ENCODE measurements at regions not wholly inside any gene's neighbourhood (a gene's known extent, or its start where the extent isn't known, plus 50 kb on each side); places are given as distances from the start of the nearest gene placed in this dataset.

GRCh38 chr7:41875513-41875912 is 172.6 kb upstream of the INHBA start:
- H3K4me1 ChIP-seq (ENCODE audit: control insufficient read depth, insufficient read depth, low read length): peaks cover 17% of the 10 kb centered on the region
- H3K36me3 ChIP-seq (ENCODE audit: insufficient read depth, low read length): no peaks in the 10 kb centered on the region
- no peaks in the 10 kb centered on the region for H3K9me3 ChIP-seq (replicated peaks; ENCODE audit: low read length)
- no peak overlapping the region for H3K4me3 ChIP-seq (ENCODE audit: low read length)
- no peak overlapping the region for H3K4me2 ChIP-seq (ENCODE audit: low read length)
- H3K9ac ChIP-seq (ENCODE audit: low read depth, low read length): no peak overlapping the region
- no peaks in the 10 kb centered on the region for H3K27me3 ChIP-seq (ENCODE audit: control insufficient read depth, insufficient read depth, low read length)

GRCh38 chr7:41874201-41874785 is 171.4 kb upstream of the INHBA start:
- Histone ChIP-seq H3K27me3 (ENCODE audit: control insufficient read depth, insufficient read depth, low read length) (no peaks in the 10 kb centered on the region), H3K4me3 (ENCODE audit: low read length) (no peak overlapping the region), H3K36me3 (ENCODE audit: insufficient read depth, low read length) (no peaks in the 10 kb centered on the region), H3K4me1 (ENCODE audit: control insufficient read depth, insufficient read depth, low read length) (peaks cover 15% of the 10 kb centered on the region), H3K4me2 (ENCODE audit: low read length) (no peak overlapping the region), H3K9me3 (replicated peaks; ENCODE audit: low read length) (no peaks in the 10 kb centered on the region), H3K9ac (ENCODE audit: low read depth, low read length) (no peak overlapping the region)

DNA sequence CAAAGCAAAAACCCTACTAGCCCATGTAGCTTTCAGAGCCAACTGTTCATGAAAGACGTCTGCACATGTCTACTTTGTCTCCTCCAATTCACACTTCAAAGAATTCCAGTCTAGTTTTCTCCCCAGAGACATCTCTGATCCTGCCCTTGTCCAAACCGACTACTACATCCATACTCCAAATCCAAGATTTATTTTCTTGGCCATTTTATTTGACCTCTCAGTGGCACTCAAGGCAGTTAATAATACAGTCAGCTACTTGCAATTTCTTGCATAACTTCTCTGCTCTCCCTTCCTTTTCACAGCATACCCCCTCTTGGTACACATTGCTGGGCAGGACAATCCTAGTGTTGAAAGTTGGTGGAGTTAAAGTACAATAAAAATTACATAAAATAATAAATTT is 170.9 kb upstream of the INHBA start:
- H3K9me3 ChIP-seq (replicated peaks; ENCODE audit: low read length): no peaks in the 10 kb centered on the region
- no peak overlapping the region for H3K4me2 ChIP-seq (ENCODE audit: low read length)
- H3K36me3 ChIP-seq (ENCODE audit: insufficient read depth, low read length): no peaks in the 10 kb centered on the region
- H3K4me1 ChIP-seq (ENCODE audit: control insufficient read depth, insufficient read depth, low read length): peaks cover 16% of the 10 kb centered on the region
- no peaks in the 10 kb centered on the region for H3K27me3 ChIP-seq (ENCODE audit: control insufficient read depth, insufficient read depth, low read length)
- H3K9ac ChIP-seq (ENCODE audit: low read depth, low read length): no peak overlapping the region
- no peak overlapping the region for H3K4me3 ChIP-seq (ENCODE audit: low read length)

- H3K36me3 ChIP-seq (ENCODE audit: insufficient read depth, low read length): no peaks in the 10 kb centered on the region
- H3K9me3 ChIP-seq (replicated peaks; ENCODE audit: low read length): no peaks in the 10 kb centered on the region
- H3K27me3 ChIP-seq (ENCODE audit: control insufficient read depth, insufficient read depth, low read length): no peaks in the 10 kb centered on the region
- H3K9ac ChIP-seq (ENCODE audit: low read depth, low read length): no peak overlapping the region
- no peak overlapping the region for H3K4me3 ChIP-seq (ENCODE audit: low read length)
- H3K4me1 ChIP-seq (ENCODE audit: control insufficient read depth, insufficient read depth, low read length): peaks cover 20% of the 10 kb centered on the region
- no peak overlapping the region for H3K4me2 ChIP-seq (ENCODE audit: low read length)
Observed at GRCh38 chr7:41872966-41873365, 170.1 kb upstream of the INHBA start.

DNA sequence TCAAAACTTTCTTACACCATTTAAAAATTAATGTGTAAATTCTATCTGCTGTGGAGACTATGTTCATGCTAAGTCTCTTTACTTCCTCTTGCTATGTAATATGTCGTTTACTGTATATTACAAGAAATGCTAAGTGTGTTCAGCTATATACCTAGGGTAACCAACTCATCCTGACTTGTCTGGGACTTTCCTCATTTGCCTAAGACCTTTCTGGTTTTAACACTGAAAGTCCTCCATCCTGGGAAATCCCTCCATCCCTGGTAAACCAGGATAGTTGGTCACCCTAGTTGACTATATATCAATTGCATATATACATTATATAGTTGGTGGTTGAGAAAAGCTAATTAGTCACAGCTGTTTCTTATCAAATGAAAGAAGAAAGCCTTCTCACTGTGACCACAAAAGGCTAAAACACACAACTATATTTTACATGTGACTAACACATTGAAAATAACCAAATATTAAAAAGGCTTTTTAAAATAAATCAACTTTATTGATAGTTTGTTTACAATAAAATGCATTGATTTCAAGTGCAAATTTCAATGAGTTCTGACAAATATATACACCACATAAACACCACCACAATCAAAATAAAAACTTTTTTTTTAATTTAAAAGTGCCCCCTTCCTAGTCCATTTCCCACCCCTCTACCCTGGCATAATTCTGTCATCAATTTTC is 167.7 kb upstream of the INHBA start:
- H3K27me3 ChIP-seq (ENCODE audit: control insufficient read depth, insufficient read depth, low read length): no peaks in the 10 kb centered on the region
- H3K9me3 ChIP-seq (replicated peaks; ENCODE audit: low read length): no peaks in the 10 kb centered on the region
- peaks cover 22% of the 10 kb centered on the region for H3K4me1 ChIP-seq (ENCODE audit: control insufficient read depth, insufficient read depth, low read length)
- H3K4me2 ChIP-seq (ENCODE audit: low read length): no peak overlapping the region
- no peak overlapping the region for H3K9ac ChIP-seq (ENCODE audit: low read depth, low read length)
- no peaks in the 10 kb centered on the region for H3K36me3 ChIP-seq (ENCODE audit: insufficient read depth, low read length)
- H3K4me3 ChIP-seq (ENCODE audit: low read length): no peak overlapping the region

DNA sequence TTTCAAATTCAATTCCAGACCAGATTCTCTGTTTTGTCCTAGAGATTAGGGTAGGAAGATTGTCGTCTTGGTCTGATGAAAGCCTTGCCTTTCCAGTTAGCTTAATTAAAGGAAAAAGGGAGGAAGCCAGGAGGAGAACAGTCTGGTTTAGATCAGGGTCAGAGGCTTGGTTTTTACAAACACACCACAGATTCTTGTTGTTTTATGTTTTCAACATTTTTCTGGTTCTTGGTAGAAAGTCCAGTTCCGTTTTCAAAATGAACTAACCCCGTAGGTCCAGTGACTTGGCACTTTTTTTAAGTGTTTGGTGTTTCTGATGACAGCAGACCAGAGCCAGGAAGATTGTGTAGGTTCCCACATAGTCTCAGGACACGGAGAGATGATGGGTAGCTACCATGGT is 167.1 kb upstream of the INHBA start:
- H3K4me1 ChIP-seq (ENCODE audit: control insufficient read depth, insufficient read depth, low read length): peaks cover 22% of the 10 kb centered on the region
- no peak overlapping the region for H3K4me2 ChIP-seq (ENCODE audit: low read length)
- H3K36me3 ChIP-seq (ENCODE audit: insufficient read depth, low read length): no peaks in the 10 kb centered on the region
- H3K27me3 ChIP-seq (ENCODE audit: control insufficient read depth, insufficient read depth, low read length): no peaks in the 10 kb centered on the region
- H3K9ac ChIP-seq (ENCODE audit: low read depth, low read length): no peak overlapping the region
- H3K4me3 ChIP-seq (ENCODE audit: low read length): no peak overlapping the region
- H3K9me3 ChIP-seq (replicated peaks; ENCODE audit: low read length): peaks cover 3% of the 10 kb centered on the region

DNA sequence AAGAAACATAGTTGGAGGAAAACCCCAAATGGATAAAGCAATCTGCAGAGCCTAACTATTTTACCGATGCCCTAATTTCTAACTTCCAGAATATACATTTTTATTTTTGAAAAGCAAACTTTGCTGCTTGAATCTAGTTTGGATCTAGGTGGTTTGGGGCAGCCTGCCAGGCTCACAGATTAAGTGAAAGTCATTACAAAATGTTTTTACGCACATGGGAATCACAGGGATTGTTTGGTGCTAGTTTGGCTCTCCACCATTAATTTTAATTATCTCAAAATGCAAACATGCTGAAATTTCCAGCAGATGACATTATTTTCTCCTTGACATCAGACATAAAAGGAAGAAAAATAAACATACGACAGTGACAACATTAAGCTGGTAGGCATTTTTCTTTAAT is 166.7 kb upstream of the INHBA start:
- Histone ChIP-seq H3K27me3 (ENCODE audit: control insufficient read depth, insufficient read depth, low read length) (no peaks in the 10 kb centered on the region), H3K9ac (ENCODE audit: low read depth, low read length) (no peak overlapping the region), H3K9me3 (replicated peaks; ENCODE audit: low read length) (peaks cover 3% of the 10 kb centered on the region), H3K36me3 (ENCODE audit: insufficient read depth, low read length) (no peaks in the 10 kb centered on the region), H3K4me3 (ENCODE audit: low read length) (no peak overlapping the region), H3K4me1 (ENCODE audit: control insufficient read depth, insufficient read depth, low read length) (peaks cover 22% of the 10 kb centered on the region), H3K4me2 (ENCODE audit: low read length) (no peak overlapping the region)

DNA sequence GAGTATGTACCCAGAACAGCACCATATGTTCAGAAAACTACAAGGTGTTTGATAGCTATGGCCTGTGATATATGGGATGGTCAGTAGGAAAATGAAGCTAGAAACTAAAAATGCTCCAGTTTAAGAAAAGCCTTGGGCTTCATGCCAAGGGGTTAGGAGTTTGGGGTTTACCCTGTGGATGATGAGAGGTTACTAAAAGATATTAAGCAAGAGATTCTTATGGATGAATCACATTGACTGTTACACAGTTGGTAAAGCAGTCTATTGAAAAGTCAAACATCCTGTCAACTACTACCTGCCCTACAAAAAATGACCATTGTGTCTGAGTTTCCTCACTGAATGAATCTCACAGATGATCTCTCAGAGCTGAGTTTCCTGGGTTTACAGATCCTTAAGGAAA is 166.2 kb upstream of the INHBA start:
- Histone ChIP-seq H3K27me3 (ENCODE audit: control insufficient read depth, insufficient read depth, low read length) (no peaks in the 10 kb centered on the region), H3K9ac (ENCODE audit: low read depth, low read length) (no peak overlapping the region), H3K4me3 (ENCODE audit: low read length) (no peak overlapping the region), H3K9me3 (replicated peaks; ENCODE audit: low read length) (peaks cover 3% of the 10 kb centered on the region), H3K36me3 (ENCODE audit: insufficient read depth, low read length) (no peaks in the 10 kb centered on the region), H3K4me1 (ENCODE audit: control insufficient read depth, insufficient read depth, low read length) (peaks cover 22% of the 10 kb centered on the region), H3K4me2 (ENCODE audit: low read length) (no peak overlapping the region)

DNA sequence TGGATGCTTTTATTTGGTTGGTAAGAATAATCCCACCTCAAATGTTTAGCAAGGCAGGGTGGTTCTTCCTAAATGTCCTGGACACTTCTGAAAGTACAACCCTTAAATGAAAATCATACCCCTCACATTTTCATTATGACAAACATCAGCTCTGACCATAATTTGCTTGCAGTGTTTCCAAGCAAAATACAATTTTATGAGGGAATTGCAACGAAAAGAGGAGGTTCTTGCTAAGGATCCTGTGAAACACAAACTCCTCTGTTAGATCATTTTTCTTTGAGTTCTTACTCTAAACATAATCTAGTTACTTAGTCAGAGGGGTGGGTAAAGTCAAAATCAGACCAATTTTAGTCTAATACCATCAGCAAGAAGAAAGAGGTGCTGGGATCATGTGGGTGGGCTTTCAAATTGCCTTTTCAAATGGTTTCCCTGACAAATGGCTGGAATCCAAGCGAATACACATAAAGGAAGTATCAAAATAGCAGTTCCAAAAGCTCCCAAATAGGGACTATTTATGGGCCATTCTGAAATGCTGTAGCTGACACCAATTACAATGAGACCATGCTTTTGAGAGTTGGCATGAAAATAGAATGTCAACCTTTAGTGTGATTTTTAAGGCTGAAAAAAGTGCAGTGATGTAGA is 164.9 kb upstream of the INHBA start:
- no peaks in the 10 kb centered on the region for H3K27me3 ChIP-seq (ENCODE audit: control insufficient read depth, insufficient read depth, low read length)
- H3K9ac ChIP-seq (ENCODE audit: low read depth, low read length): no peak overlapping the region
- H3K4me1 ChIP-seq (ENCODE audit: control insufficient read depth, insufficient read depth, low read length): peaks cover 22% of the 10 kb centered on the region
- no peaks in the 10 kb centered on the region for H3K36me3 ChIP-seq (ENCODE audit: insufficient read depth, low read length)
- no peak overlapping the region for H3K4me2 ChIP-seq (ENCODE audit: low read length)
- peaks cover 3% of the 10 kb centered on the region for H3K9me3 ChIP-seq (replicated peaks; ENCODE audit: low read length)
- H3K4me3 ChIP-seq (ENCODE audit: low read length): no peak overlapping the region

DNA sequence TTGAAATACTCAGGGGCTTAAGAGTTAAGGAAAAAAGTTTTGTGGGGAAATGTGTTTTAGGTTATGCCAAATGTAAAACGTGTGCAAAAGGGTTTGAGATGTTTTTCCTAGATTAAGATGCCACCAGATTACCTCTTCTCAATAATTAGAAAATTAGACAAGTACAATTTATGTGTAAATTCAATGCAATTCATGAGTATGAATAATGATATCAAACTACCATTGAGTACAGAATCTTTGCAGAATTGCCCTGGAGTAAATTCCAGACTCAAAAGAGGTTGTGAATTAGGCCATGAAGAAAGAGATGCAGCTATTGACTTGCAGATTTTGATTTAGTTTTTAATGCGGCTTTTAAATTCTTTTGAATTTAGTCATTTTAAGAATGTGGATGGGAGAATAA is 159.4 kb upstream of the INHBA start:
- no peaks in the 10 kb centered on the region for H3K27me3 ChIP-seq (ENCODE audit: control insufficient read depth, insufficient read depth, low read length)
- no peak overlapping the region for H3K4me2 ChIP-seq (ENCODE audit: low read length)
- no peak overlapping the region for H3K4me3 ChIP-seq (ENCODE audit: low read length)
- no peak overlapping the region for H3K9ac ChIP-seq (ENCODE audit: low read depth, low read length)
- H3K9me3 ChIP-seq (replicated peaks; ENCODE audit: low read length): peaks cover 3% of the 10 kb centered on the region
- no peaks in the 10 kb centered on the region for H3K4me1 ChIP-seq (ENCODE audit: control insufficient read depth, insufficient read depth, low read length)
- H3K36me3 ChIP-seq (ENCODE audit: insufficient read depth, low read length): no peaks in the 10 kb centered on the region

DNA sequence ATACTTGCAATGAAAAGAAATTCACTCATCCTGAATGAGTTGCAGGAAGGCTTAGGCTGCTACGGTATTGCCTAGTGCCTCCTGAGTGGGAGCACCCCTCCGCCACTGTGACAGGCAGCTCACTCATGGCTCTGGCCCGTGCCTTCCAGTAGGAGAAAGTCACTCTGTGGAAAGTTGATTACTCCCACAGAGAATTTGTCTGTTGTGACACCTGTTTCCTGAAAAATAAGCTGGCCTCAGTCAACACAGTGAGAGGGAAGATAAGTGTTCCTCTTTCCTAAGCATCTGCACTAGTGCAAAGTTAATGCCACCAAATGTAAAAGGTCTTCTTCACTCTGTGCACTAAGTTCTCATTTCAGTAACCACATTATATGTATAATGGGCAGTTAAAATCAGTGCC is 158.8 kb upstream of the INHBA start:
- no peak overlapping the region for H3K9ac ChIP-seq (ENCODE audit: low read depth, low read length)
- H3K4me1 ChIP-seq (ENCODE audit: control insufficient read depth, insufficient read depth, low read length): no peaks in the 10 kb centered on the region
- H3K9me3 ChIP-seq (replicated peaks; ENCODE audit: low read length): peaks cover 3% of the 10 kb centered on the region
- no peaks in the 10 kb centered on the region for H3K27me3 ChIP-seq (ENCODE audit: control insufficient read depth, insufficient read depth, low read length)
- H3K4me3 ChIP-seq (ENCODE audit: low read length): no peak overlapping the region
- H3K36me3 ChIP-seq (ENCODE audit: insufficient read depth, low read length): no peaks in the 10 kb centered on the region
- H3K4me2 ChIP-seq (ENCODE audit: low read length): no peak overlapping the region

DNA sequence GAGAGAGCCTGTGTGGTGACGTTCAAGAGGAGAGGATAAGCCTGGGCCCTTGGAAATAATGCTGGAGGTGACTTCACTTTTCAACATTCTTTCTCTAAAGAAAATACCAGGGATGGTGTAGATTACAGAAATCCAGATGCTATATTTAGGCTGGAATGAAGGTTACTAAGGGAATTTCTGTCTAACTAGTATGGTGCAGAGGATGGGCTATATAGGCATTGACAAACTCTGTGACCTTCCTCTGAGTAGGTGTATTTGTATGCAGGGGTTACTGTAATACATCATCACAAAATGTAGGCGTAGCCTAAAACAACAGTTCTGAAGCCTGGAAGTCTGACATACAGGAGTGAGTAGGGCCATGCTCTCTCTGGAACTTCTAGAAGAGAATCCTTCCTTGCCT is 155.3 kb upstream of the INHBA start:
- no peak overlapping the region for H3K4me3 ChIP-seq (ENCODE audit: low read length)

More for the DNA sequence above, 155.3 kb upstream of the INHBA start:
- H3K36me3 ChIP-seq (ENCODE audit: insufficient read depth, low read length): no peaks in the 10 kb centered on the region
- H3K27me3 ChIP-seq (ENCODE audit: control insufficient read depth, insufficient read depth, low read length): no peaks in the 10 kb centered on the region
- H3K9ac ChIP-seq (ENCODE audit: low read depth, low read length): no peak overlapping the region
- H3K4me1 ChIP-seq (ENCODE audit: control insufficient read depth, insufficient read depth, low read length): no peaks in the 10 kb centered on the region
- no peak overlapping the region for H3K4me2 ChIP-seq (ENCODE audit: low read length)
- no peaks in the 10 kb centered on the region for H3K9me3 ChIP-seq (replicated peaks; ENCODE audit: low read length)

Data from skeletal muscle satellite cell (primary cell).